Neuron (in vitro differentiated cells): ENCODE measurements at regions not wholly inside any gene's neighbourhood (a gene's known extent, or its start where the extent isn't known, plus 50 kb on each side); places are given as distances from the start of the nearest gene placed in this dataset.

ENCODE experiments used
- H2AFZ ChIP-seq: one replicate; pipeline ENCODE4 v1.6.1; 2013; ENCODE audit warnings: low read depth, mild to moderate bottlenecking, inconsistent platforms, low read length, moderate library complexity
- H3K27me3 ChIP-seq: one replicate; pipeline ENCODE4 v1.6.1; 2013; ENCODE audit warnings: low read length; ENCODE audit not compliant: insufficient read depth
- H3K36me3 ChIP-seq: one replicate; pipeline ENCODE4 v1.6.1; 2013; ENCODE audit warnings: low read length; ENCODE audit not compliant: insufficient read depth
- H3K4me1 ChIP-seq: one replicate; pipeline ENCODE4 v1.6.1; 2013; ENCODE audit warnings: low read length; ENCODE audit not compliant: insufficient read depth
- H3K4me3 ChIP-seq: 2 replicates; pipeline ENCODE4 v1.5.1; 2013; ENCODE audit warnings: mild to moderate bottlenecking, low read length, moderate library complexity
- H3K9me3 ChIP-seq: one replicate; pipeline ENCODE4 v1.6.1; 2013; ENCODE audit warnings: low read length

DNA sequence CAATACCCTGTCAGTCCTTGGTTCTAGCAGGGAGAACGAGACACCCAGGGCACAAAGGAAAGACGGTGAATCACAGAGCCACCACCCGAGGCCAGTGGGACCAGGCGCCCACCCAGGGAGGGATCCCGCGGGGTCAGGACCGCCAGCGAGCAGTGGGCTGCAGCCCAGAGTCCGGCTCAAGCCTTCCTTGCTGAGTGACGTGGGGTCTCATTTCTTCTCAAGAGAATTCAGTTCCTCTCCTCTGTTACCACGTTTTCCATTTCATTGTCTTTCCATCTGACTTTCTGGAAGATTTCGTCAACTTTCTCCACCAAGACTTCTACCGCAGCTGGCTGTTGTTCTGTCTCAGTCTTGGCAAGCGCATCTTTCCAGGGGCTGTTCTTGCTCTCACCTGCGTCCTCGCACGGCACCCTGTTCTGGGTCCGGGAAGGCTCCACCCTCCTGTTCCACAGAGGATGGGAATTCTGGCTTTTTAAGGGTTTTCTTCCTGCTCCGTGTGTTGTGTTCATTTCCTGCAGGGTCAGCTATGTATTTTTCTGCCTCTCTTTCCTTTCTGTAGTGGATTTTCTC is 248.6 kb downstream of the NDUFA10 start:
- Histone ChIP-seq H3K9me3 (no peaks in the 10 kb centered on the region), H3K4me1 (no peaks in the 10 kb centered on the region), H3K27me3 (peaks cover 2% of the 10 kb centered on the region)

DNA sequence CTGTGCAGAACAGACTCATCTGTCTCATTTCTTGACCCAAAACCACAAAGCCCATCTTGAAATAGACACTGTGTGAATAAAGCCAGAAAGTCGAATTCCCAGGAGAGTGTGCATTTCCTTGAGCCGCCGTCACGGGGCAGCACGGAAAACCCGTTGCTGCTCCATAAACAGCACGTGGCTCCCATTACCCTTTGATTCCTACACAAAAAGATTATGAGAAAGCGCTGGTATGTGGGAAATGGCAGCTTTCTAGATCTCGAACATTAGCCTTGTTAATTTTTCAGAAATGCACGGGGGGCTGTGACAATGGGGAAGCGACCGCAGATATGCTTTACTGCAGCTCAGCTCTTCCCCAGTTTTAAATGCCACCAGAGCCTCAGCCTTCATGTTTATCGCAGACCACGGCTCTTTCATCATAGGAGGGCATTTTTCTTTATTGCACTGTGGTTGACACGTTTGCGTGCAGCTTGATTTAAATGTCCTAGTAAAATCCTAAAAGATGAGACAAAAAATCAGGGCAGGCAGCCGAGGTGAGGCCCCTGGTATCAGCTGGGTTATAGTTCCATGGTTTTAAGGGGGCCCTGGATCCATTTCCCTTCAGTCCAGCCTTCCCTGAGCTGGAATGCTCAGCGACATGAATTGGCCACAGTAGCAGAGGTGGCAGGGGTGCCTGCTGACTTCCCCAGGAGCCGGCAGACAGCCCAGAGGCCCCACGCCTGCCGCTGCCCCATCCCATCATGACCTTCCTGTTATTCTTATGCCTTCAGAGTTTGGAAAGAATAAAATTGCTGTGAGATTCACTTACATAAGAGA is 249.3 kb downstream of the NDUFA10 start:
- Histone ChIP-seq H3K4me3 (no peak overlapping the region), H3K9me3 (no peaks in the 10 kb centered on the region), H3K27me3 (peaks cover 2% of the 10 kb centered on the region), H2AFZ (no peak overlapping the region), H3K36me3 (no peaks in the 10 kb centered on the region), H3K4me1 (no peaks in the 10 kb centered on the region)

More for the DNA sequence above, 248.6 kb downstream of the NDUFA10 start:
- H3K4me3 ChIP-seq: no peak overlapping the region
- H2AFZ ChIP-seq: no peak overlapping the region
- no peaks in the 10 kb centered on the region for H3K36me3 ChIP-seq

DNA sequence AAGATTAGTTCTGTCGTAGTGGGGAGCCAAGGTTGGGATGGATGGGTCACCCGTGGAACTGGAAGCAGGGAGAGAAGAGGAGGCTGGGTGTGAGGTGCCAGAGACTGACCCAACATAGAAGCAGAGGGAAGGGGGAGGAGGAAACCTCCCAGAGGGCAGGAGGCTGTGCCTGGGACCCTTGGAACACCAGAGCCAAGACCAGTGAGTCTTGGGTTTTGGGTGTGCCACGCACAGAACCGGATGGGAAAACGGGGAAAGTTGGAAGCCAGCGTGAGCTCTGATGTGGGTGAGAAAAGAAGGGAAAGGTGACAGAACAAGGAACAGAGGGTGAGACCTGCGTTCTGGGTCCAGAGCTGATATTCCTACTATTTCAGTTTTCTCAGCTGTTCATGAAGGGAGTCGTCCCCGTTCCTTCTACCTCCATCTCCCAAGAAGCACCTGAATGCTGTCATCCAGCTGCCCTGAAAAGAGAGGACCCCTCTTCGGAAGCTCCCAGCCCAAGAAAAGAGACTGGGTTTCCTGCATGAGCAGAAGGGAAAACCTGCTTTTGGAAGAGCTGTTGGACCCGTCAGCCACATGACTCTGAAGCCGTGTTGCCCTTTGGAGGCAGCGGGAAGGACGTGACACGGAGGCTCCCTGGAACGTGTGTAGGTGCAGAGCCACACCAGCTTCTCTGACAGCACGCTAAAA is 250.1 kb downstream of the NDUFA10 start:
- Histone ChIP-seq H3K4me3 (no peak overlapping the region), H2AFZ (no peak overlapping the region), H3K27me3 (no peaks in the 10 kb centered on the region), H3K4me1 (no peaks in the 10 kb centered on the region), H3K36me3 (no peaks in the 10 kb centered on the region), H3K9me3 (no peaks in the 10 kb centered on the region)

DNA sequence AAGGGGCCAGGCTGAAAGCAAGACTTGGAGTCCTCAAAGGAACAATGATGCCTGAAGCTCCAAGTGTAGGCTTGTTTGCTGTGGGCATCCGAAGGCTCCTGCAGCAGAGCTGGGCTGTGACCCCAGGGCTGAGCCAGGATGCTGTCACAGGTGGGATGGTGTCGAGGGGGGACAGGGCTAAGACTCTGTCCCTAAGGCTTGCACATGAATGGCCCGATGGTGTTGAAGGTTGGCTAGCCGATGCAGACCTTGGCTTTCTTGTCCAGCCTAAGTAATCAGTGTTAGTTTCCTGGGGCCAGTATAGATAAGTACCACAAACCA is 251.0 kb downstream of the NDUFA10 start:
- Histone ChIP-seq H3K4me1 (no peaks in the 10 kb centered on the region), H3K4me3 (no peak overlapping the region), H2AFZ (no peak overlapping the region), H3K36me3 (no peaks in the 10 kb centered on the region), H3K27me3 (no peaks in the 10 kb centered on the region), H3K9me3 (no peaks in the 10 kb centered on the region)

DNA sequence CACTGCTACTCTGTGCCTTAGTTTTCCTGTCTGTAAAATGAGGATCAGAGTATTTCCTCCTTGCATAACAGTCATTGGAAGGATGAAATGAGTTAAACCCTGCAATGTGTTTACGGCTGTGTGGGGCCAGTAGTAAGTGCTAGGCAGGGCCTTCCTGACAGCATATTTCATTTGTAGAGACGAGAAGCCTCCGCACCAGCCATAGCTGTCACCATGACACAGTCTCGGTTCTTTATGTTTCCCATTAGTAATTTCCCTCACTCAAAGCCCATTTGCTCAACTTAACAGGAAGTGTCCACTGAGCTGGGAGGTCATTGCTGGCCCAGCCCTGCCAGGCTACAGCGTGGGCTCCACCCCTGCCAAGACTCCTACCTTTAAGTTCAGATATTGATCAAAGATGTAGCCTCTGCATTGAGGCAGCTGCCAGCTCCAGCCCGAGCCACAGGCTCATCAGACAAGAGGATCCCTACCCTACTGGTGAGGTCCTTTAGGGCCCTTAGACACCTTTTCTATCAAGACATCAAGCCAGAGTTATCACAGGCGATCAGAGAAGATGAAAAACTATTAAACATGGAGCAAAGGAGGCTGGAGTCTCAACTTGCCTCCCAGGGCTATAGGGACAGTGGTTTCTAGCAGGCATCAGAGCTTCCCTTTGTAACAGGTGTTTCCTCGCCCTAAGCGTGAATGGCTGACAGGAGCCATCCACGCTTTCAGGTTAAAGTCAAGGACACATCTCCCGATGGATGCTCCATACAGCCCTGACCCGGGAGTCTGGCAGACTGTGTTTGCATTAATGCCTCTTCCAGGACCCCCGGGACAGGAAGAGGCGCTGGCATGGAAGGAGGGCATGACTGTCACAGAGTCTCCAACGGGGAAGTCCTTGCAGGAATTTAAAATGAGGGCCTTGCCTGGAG is 251.7 kb downstream of the NDUFA10 start:
- Histone ChIP-seq H3K4me1 (no peaks in the 10 kb centered on the region), H3K9me3 (no peaks in the 10 kb centered on the region)

DNA sequence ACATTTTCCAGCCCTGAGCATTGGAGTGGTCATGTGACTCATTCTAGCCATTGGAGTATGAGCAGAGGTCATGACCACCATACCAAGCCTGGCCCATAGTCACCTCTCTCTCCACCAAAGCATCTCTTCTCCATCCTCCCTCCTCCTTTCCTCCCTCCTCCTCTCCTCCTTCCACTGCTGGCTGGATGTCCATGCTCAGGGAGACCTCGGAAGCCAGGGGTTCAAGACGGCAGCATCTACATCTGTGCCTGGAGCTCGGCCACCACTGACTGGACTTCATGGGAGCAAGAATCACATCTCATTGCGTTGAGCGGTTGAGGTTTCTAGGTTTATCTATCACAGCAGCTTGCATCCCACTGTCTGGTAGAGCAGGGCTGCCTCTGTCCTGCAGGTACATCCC is 252.4 kb downstream of the NDUFA10 start:
- Histone ChIP-seq H3K36me3 (no peaks in the 10 kb centered on the region), H2AFZ (no peak overlapping the region), H3K4me1 (no peaks in the 10 kb centered on the region), H3K4me3 (no peak overlapping the region), H3K27me3 (no peaks in the 10 kb centered on the region), H3K9me3 (no peaks in the 10 kb centered on the region)

More for the DNA sequence above, 251.7 kb downstream of the NDUFA10 start:
- H3K36me3 ChIP-seq: no peaks in the 10 kb centered on the region
- no peak overlapping the region for H3K4me3 ChIP-seq
- H2AFZ ChIP-seq: no peak overlapping the region
- no peaks in the 10 kb centered on the region for H3K27me3 ChIP-seq

DNA sequence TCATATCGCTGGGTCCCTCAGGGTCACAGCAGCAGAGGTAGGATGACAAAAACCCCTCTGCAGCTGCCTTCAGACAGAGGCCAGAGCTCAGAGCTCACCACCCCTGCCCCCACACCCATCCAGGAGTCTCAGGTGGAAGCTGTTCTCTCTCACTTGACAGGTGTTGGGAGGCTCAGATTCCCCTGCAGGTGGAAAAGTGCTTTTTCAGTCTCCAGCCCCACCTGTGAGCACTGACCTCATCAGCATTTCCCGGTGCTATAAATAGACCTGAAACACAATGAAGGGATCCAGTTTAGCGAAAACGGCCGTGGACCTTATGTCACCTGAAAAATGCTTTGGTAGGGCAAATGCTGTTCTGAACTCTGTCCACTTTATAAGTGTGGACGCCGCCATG is 254.9 kb downstream of the NDUFA10 start:
- Histone ChIP-seq H3K36me3 (no peaks in the 10 kb centered on the region), H2AFZ (no peak overlapping the region), H3K4me1 (no peaks in the 10 kb centered on the region), H3K4me3 (no peak overlapping the region), H3K9me3 (no peaks in the 10 kb centered on the region), H3K27me3 (no peaks in the 10 kb centered on the region)

DNA sequence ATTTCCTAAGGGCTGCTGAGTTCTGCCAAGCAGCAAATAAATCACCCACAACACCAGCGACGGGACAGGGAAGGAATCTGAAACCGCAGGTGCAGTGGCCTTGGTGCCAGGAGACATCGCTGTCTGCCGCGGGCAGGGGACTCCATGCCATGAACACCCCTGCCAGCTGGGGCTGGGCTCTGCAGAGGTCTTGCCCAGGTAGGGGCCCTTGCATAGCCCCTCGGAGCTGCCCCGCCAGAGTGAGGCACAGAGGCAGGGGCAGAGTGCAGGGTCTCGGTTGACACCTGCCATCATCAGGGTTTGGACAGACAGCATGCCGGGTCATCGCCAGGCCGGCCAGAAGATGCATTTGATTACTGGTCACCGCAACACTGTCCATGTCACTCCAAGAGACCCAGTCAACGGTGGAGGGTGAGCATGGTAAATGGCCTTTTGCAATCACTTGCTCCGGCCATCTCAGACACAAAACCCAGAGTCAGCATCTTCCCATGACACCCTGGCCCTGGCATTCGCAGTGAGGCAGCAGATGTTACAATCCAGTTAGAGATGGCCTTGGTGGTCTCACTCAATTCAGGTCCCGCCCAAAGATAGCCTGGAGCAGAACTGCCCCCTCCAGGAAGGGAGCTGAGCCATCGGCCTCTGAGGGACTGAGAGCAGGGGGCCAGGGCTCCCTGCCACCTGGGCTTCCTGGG is 255.4 kb downstream of the NDUFA10 start:
- H3K4me3 ChIP-seq: no peak overlapping the region
- H2AFZ ChIP-seq: no peak overlapping the region
- H3K27me3 ChIP-seq: no peaks in the 10 kb centered on the region
- H3K4me1 ChIP-seq: no peaks in the 10 kb centered on the region
- no peaks in the 10 kb centered on the region for H3K9me3 ChIP-seq
- no peaks in the 10 kb centered on the region for H3K36me3 ChIP-seq

DNA sequence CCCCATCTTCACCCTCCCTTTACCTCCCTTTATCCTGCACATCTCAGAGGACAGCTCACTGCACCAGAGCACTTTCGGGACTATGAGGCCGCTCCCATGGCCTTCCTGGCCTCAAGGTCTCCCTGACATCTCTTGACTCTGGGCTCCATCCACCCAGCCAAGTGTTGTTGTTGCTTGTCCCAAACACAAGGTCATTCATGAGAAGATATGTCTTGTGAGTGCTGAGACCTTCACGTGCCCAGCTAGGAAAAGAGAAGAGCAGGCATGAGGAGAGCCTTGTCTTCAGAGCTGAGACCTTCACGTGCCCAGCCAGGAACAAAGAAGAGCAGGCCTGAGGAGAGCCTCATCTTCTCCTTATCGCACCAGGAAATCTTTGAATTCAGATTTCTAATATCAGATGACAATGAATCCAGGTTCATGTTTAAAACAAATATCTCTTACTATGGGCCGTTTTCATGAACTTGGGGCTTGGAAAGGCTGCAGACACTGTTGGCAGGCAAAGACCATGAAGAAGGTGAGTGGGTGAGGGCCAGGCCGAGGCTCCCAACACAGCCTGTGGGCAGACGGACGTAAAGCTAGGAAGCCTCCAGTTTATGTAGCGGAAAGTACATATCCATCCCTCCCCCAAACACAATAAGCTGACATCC is 256.1 kb downstream of the NDUFA10 start:
- Histone ChIP-seq H3K36me3 (no peaks in the 10 kb centered on the region), H3K4me1 (no peaks in the 10 kb centered on the region), H3K4me3 (no peak overlapping the region), H3K27me3 (no peaks in the 10 kb centered on the region), H3K9me3 (no peaks in the 10 kb centered on the region), H2AFZ (no peak overlapping the region)

DNA sequence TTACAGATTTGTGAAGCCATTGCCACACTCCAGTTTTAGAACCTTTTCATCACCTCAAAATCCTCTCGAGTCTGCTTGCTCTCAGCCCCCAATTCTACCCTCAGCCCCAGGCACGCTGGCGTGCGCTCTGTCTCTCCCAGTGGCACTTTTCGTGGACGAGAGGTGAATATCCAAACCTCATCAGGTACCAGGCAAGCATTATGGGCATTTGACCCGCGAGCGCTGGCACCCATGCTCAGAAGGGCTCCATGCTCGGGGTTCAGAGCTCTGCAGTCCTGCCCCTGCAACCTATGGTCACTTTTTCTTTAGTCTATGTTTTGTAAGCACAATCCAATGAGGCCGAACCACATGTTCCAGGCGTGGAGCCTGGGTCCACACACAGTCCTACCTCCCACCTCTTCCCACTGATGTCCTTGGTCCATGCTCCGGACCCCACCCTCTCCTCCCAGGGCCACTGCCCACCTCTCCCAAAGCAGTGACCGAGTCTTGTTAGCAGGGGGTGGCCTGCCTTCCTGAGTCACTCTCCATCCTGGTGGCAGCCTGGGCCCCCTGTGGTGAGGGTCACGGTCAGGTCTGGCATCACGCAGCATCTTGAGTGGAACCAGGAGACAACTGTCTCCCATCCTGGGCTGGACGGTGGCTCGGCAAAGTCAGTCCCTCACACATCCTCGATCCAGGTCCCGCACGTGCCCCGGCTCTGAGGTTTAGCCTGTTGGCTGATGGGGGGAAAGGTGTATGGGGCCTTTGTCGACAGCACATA is 256.9 kb downstream of the NDUFA10 start:
- peaks cover 2% of the 10 kb centered on the region for H3K27me3 ChIP-seq
- H3K36me3 ChIP-seq: no peaks in the 10 kb centered on the region
- H3K4me3 ChIP-seq: no peak overlapping the region
- H3K9me3 ChIP-seq: no peaks in the 10 kb centered on the region
- H3K4me1 ChIP-seq: no peaks in the 10 kb centered on the region
- no peak overlapping the region for H2AFZ ChIP-seq

DNA sequence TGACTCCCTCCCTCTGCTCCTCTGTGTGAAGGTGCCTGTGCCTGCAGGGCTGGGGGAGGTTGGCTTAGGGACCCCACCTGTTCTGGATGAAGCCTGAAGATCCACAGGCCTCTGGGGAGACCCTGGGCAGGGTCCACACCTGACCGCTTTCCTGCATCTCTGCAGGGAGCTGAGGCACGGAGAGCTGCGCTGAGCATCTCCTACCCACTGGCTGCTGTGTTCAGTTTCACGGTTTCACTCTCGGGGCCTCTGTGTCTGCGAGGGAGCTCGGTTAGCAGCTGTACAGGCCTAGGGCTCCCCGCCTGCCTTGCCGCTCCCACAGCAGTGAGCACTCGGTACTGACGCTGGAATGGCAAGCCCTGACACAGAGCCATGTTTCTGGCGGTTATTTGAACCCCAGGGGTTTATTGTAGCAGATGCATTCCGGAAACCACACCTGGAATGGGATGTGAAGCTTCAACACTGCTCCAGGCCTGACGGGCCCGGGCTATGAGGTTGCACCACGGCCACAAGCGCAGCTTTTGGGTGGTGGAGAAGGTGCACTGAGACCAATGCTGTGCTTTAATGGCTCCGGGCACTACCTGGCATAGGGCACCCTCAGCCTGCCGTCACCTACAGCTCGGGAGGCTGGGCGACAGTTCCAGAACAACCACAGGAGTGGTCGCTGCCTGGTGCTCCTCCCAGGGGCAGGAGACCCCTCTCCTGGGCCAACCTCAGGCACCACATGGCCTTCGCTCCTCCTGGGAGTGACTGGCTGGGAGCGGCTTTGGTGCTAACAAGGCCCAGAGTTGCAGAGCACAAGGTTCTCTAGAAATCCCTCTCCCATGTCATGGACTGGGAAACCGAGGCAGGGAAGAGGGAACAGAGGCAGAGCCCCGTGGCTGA is 257.9 kb downstream of the NDUFA10 start:
- Histone ChIP-seq H2AFZ (no peak overlapping the region), H3K36me3 (no peaks in the 10 kb centered on the region), H3K4me1 (no peaks in the 10 kb centered on the region), H3K9me3 (no peaks in the 10 kb centered on the region), H3K27me3 (peaks cover 2% of the 10 kb centered on the region), H3K4me3 (no peak overlapping the region)
